ENCODE measurements at regions not wholly inside any gene's neighbourhood (a gene's known extent, or its start where the extent isn't known, plus 50 kb on each side); places are given as distances from the start of the nearest gene placed in this dataset.

DNA sequence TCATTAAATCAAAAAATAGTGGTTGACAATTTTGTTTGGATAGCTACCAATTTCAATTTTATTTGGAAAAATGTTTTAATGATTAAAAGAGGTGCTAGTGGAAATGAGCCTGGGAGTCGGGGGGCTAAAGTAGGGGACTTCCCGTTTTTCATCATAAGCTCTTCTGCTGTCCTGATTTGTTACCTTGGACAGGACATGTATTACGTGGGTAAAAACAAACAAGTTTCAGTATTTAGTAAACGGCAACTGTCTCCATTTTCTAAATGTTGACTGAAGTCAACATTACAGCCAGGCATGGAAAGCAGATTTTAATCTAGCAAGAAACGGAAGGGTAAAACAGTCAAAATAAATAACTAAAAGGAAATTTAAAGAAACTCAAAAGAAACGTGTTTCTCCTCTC is 212.3 kb upstream of the GRAMD2B start:
- TF ChIP-seq CTCF (IDR thresholded peaks at IDR 0.05; ENCODE audit: insufficient read depth, low read length), result no peak
- H3K4me3 ChIP-seq (ENCODE audit: low read depth, low read length), result no peak overlapping the region
- no peak for DNase-seq (ENCODE audit: low read depth)

GRCh38 chr5:126219616-126220015 is 203.6 kb upstream of the GRAMD2B start:
- no peak overlapping the region for H3K4me3 ChIP-seq (ENCODE audit: low read depth, low read length)
- DNase-seq (ENCODE audit: low read depth), result no peak
- no peak for TF ChIP-seq CTCF (IDR thresholded peaks at IDR 0.05; ENCODE audit: insufficient read depth, low read length)

DNA sequence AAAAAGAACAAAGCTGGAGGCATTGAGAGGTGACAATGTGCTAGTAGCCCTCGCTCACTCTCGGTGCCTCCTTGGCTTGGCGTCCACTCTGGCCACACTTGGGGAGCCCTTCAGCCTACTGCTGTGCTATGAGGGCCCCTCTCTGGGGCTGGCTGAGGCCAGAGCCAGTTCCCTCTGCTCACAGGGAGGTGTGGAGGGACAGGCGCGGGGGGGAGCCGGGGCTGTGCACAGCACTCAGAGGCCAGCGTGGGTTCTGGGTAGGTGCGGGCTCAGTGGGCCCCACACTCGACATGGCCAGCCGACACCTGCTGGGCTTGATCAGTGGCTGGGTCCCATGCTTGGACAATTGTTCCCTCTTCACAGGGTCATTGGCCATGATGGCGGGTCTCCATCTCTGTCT is 202.5 kb upstream of the GRAMD2B start:
- no peak for TF ChIP-seq CTCF (IDR thresholded peaks at IDR 0.05; ENCODE audit: insufficient read depth, low read length)
- DNase-seq (ENCODE audit: low read depth), result no peak
- no peak overlapping the region for H3K4me3 ChIP-seq (ENCODE audit: low read depth, low read length)

- no peak overlapping the region for H3K4me3 ChIP-seq (ENCODE audit: low read depth, low read length)
- no peak for TF ChIP-seq CTCF (IDR thresholded peaks at IDR 0.05; ENCODE audit: insufficient read depth, low read length)
- DNase-seq (ENCODE audit: low read depth), result no peak
These were observed 194.3 kb upstream of the GRAMD2B start for GRCh38 chr5:126228934-126229333.

DNA sequence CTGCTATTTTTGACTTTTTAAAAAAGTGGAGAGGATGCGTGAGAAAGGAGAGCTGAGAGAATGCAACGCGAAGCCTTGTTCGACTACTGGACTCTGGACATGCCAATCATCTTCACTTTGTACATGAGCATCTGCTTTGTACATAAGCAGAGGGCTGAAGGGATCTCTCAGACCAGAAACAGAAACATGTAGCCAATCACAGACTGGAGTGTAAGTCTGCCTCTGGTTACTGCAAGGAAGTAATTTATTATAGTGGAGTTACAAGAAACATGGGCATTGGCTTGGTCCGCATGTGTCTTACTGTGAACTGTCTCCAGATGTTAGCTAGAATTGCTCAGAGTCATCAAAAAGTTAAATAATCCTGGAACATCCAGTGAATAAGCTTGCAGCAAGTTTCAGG is 190.0 kb upstream of the GRAMD2B start:
- TF ChIP-seq CTCF (IDR thresholded peaks at IDR 0.05; ENCODE audit: insufficient read depth, low read length), result no peak
- no peak for DNase-seq (ENCODE audit: low read depth)
- H3K4me3 ChIP-seq (ENCODE audit: low read depth, low read length), result no peak overlapping the region

DNA sequence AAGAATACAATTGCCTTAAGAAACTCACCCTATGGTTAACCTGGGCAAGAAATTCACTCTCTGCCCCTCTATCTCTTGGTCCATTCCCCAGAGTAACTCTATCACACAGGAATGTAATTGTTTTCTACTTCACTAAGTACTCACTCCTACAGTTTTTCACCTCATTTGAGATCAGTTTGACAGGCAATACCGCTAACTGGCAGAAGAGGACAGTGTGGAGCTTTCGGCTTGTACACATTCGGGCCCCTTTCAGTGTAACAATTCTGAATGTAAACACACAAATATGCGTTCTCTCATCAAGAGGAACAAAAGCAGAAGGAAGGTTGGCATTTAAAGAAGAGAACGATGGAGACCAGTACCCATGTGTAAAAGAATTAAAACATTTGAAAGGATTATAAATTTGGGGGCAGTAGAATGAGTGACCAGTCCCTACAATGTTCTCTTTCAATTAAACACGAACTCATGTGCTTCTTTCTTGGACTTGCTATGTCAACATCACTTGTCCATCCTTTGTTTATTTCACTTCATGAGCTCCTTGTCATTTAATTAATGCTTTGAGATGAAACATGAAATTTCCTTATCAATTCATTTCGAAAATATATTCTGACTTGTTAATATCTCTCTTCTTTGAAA is 188.5 kb upstream of the GRAMD2B start:
- TF ChIP-seq CTCF (IDR thresholded peaks at IDR 0.05; ENCODE audit: insufficient read depth, low read length), result peak; percentile 75
- DNase-seq (ENCODE audit: low read depth), result peak; percentile 17
- H3K4me3 ChIP-seq (ENCODE audit: low read depth, low read length), result no peak overlapping the region

- TF ChIP-seq CTCF (IDR thresholded peaks at IDR 0.05; ENCODE audit: insufficient read depth, low read length), result no peak
- H3K4me3 ChIP-seq (ENCODE audit: low read depth, low read length), result no peak overlapping the region
- no peak for DNase-seq (ENCODE audit: low read depth)
These were observed 187.6 kb upstream of the GRAMD2B start for GRCh38 chr5:126235628-126236027.
